H1 (cell line): ENCODE measurements at regions not wholly inside any gene's neighbourhood (a gene's known extent, or its start where the extent isn't known, plus 50 kb on each side); places are given as distances from the start of the nearest gene placed in this dataset.
"Not testable (repeated sequence)": the region's sequence is repeated elsewhere in the genome, so short reads cannot be mapped to it uniquely, and the experiment has no call there.

ENCODE experiments used
- CTCF ChIP-seq, 3 experiments: IDR thresholded peaks; 1 replicate in 2 of 3; 2 replicates in 1 of 3; pipeline versions ENCODE4 v1.5.1 to v1.6.1; 2011; ENCODE audit warnings: low read length in 3 of 3, mild to moderate bottlenecking in 3 of 3, inconsistent platforms in 2 of 3, low read depth in 1 of 3, moderate library complexity in 1 of 3; ENCODE audit not compliant: insufficient read depth in 1 of 3; ENCODE audit errors: control extremely low read depth in 1 of 3
- EP300 ChIP-seq, 2 experiments: IDR thresholded peaks; 1 replicate in 1 of 2; 2 replicates in 1 of 2; pipeline ENCODE4 v1.6.1; 2011 to 2012; ENCODE audit warnings: low read depth in 2 of 2, low read length in 2 of 2, mild to moderate bottlenecking in 2 of 2, borderline replicate concordance in 1 of 2, inconsistent platforms in 1 of 2, moderate library complexity in 1 of 2
- GABPA ChIP-seq: IDR thresholded peaks from 2 replicates; pipeline ENCODE4 v1.6.1; 2011; ENCODE audit warnings: mild to moderate bottlenecking, low read length, moderate library complexity, borderline replicate concordance; ENCODE audit not compliant: insufficient read depth
- MAFK ChIP-seq: IDR thresholded peaks from 2 replicates; pipeline ENCODE4 v1.6.1; 2012; ENCODE audit warnings: low read depth, mild to moderate bottlenecking, improper control_type of control experiment, low read length
- POLR2A ChIP-seq, 2 experiments: IDR thresholded peaks; 1 replicate in 1 of 2; 2 replicates in 1 of 2; pipeline ENCODE4 v1.6.1; 2011; ENCODE audit warnings: low read depth in 2 of 2, low read length in 2 of 2, mild to moderate bottlenecking in 2 of 2; ENCODE audit errors: control extremely low read depth in 1 of 2
- RFX5 ChIP-seq: IDR thresholded peaks from 2 replicates; pipeline ENCODE4 v1.6.1; 2011; ENCODE audit warnings: low read depth, low read length, improper control_type of control experiment, borderline replicate concordance
- SUZ12 ChIP-seq: fragments of 200-600 bp; sonication (generic); IDR thresholded peaks from 2 replicates; pipeline ENCODE4 v1.6.1; 2012; ENCODE audit warnings: mild to moderate bottlenecking, inconsistent platforms, low read length, moderate library complexity, mixed read lengths
- TAF7 ChIP-seq: optimal IDR thresholded peaks from 2 replicates; pipeline ENCODE3; 2011; ENCODE audit warnings: low read depth, mild to moderate bottlenecking, inconsistent platforms, low read length, moderate library complexity, borderline replicate concordance
- TF ChIP-seq, protein P1 (sequence below): IDR thresholded peaks from 2 replicates; pipeline ENCODE4 v1.6.1; 2012; ENCODE audit warnings: inconsistent platforms

DNA sequence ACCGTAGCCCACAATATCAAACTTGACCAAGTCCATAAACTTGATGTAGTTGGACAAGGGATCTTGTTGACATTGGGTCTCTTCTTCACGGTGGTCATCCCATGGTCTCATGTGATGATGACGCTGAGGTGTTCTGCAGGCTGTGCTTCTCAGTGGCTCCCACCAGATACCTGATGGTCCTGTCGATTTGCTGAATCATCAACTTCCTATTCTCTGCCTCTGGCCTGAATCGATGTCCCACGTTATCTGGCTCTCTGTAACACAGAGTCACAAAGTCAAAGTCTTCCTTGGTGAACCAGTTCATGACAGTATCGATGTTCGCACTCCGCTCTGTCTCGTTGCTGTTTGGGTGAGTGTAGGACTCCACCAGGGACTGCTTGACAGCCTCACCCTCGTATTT, 217.2 kb upstream of the FRG2C start:
- TF ChIP-seq CTCF (IDR thresholded peaks at IDR 0.05; ENCODE audit: control extremely low read depth in 1 of 3, insufficient read depth in 1 of 3, low read depth in 1 of 3, low read length in 3 of 3); RFX5; SUZ12; MAFK; EP300 (IDR thresholded peaks at IDR 0.05; ENCODE audit: borderline replicate concordance in 1 of 2, low read depth in 2 of 2, low read length in 2 of 2); POLR2A (IDR thresholded peaks at IDR 0.05; ENCODE audit: control extremely low read depth in 1 of 2, low read depth in 2 of 2, low read length in 2 of 2); TAF7; GABPA: not testable (repeated sequence)
- TF ChIP-seq, protein P1, sequence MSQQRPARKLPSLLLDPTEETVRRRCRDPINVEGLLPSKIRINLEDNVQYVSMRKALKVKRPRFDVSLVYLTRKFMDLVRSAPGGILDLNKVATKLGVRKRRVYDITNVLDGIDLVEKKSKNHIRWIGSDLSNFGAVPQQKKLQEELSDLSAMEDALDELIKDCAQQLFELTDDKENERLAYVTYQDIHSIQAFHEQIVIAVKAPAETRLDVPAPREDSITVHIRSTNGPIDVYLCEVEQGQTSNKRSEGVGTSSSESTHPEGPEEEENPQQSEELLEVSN, result not testable (repeated sequence)
